GM04504 (cell line): ENCODE measurements at regions not wholly inside any gene's neighbourhood (a gene's known extent, or its start where the extent isn't known, plus 50 kb on each side); places are given as distances from the start of the nearest gene placed in this dataset.

ENCODE experiments used
- DNase-seq: peaks from one replicate; pipeline ENCODE4 v3.0.0-alpha.2; 2012; ENCODE audit warnings: low read depth

GRCh38 chr4:20353646-20354045 lies 101.9 kb downstream of the SLIT2 start:
- DNase-seq: no peak

- DNase-seq: no peak
Observed at GRCh38 chr4:20354120-20354519, 102.4 kb downstream of the SLIT2 start.

GRCh38 chr4:20356565-20356964 lies 104.9 kb downstream of the SLIT2 start:
- no peak for DNase-seq

GRCh38 chr4:20358110-20358509 lies 106.4 kb downstream of the SLIT2 start:
- no peak for DNase-seq

- no peak for DNase-seq
Observed at GRCh38 chr4:20359692-20360091, 108.0 kb downstream of the SLIT2 start.

- no peak for DNase-seq
Observed at GRCh38 chr4:20362148-20362547, 110.4 kb downstream of the SLIT2 start.

GRCh38 chr4:20364969-20365368 lies 113.3 kb downstream of the SLIT2 start:
- no peak for DNase-seq

GRCh38 chr4:20367446-20367845 lies 115.7 kb downstream of the SLIT2 start:
- no peak for DNase-seq

- DNase-seq: peak; percentile 58
Observed at GRCh38 chr4:20368926-20369325, 117.2 kb downstream of the SLIT2 start.

- no peak for DNase-seq
Observed at GRCh38 chr4:20370274-20370673, 118.6 kb downstream of the SLIT2 start.

GRCh38 chr4:20376070-20376469 lies 124.4 kb downstream of the SLIT2 start:
- DNase-seq: no peak

- DNase-seq: no peak
Observed at GRCh38 chr4:20378181-20378580, 126.5 kb downstream of the SLIT2 start.

- DNase-seq: no peak
Observed at GRCh38 chr4:20381005-20381404, 129.3 kb downstream of the SLIT2 start.

- DNase-seq: no peak
Observed at GRCh38 chr4:20383283-20383682, 131.6 kb downstream of the SLIT2 start.

GRCh38 chr4:20383969-20384368 lies 132.3 kb downstream of the SLIT2 start:
- no peak for DNase-seq

GRCh38 chr4:20384456-20384855 lies 132.8 kb downstream of the SLIT2 start:
- no peak for DNase-seq

- DNase-seq: no peak
Observed at GRCh38 chr4:20386001-20386740, 134.5 kb downstream of the SLIT2 start.

GRCh38 chr4:20386906-20387305 lies 135.2 kb downstream of the SLIT2 start:
- no peak for DNase-seq

- peak; percentile 32 for DNase-seq
Observed at GRCh38 chr4:20391198-20391597, 139.5 kb downstream of the SLIT2 start.

GRCh38 chr4:20391912-20392311 lies 140.2 kb downstream of the SLIT2 start:
- DNase-seq: no peak

GRCh38 chr4:20393486-20394100 lies 141.9 kb downstream of the SLIT2 start:
- no peak for DNase-seq

- no peak for DNase-seq
Observed at GRCh38 chr4:20394512-20394911, 142.8 kb downstream of the SLIT2 start.

- no peak for DNase-seq
Observed at GRCh38 chr4:20395160-20395773, 143.6 kb downstream of the SLIT2 start.
